ENCODE measurements at regions not wholly inside any gene's neighbourhood (a gene's known extent, or its start where the extent isn't known, plus 50 kb on each side); places are given as distances from the start of the nearest gene placed in this dataset.

DNA sequence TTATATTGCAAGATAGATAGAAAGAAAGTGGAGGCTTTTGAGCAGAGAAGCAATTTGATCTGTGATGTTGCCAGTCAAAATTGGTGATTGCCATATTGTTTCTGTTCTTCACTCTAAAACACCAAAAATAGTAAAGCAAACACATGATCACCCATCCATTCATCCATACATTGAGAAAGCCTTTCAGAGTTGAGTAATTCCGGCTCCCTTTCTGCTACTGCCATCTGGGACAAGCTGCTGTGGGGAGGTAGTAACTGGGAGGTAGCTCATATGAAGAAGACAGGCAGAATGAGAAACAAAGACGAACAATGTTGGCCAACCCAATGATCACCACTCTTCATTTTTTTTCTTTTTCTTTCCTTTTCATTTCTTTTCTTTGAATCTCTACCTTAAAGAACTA, 51.1 kb upstream of the HBS1L start:
- TF ChIP-seq, protein P1, sequence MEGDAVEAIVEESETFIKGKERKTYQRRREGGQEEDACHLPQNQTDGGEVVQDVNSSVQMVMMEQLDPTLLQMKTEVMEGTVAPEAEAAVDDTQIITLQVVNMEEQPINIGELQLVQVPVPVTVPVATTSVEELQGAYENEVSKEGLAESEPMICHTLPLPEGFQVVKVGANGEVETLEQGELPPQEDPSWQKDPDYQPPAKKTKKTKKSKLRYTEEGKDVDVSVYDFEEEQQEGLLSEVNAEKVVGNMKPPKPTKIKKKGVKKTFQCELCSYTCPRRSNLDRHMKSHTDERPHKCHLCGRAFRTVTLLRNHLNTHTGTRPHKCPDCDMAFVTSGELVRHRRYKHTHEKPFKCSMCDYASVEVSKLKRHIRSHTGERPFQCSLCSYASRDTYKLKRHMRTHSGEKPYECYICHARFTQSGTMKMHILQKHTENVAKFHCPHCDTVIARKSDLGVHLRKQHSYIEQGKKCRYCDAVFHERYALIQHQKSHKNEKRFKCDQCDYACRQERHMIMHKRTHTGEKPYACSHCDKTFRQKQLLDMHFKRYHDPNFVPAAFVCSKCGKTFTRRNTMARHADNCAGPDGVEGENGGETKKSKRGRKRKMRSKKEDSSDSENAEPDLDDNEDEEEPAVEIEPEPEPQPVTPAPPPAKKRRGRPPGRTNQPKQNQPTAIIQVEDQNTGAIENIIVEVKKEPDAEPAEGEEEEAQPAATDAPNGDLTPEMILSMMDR (tag by site-specific recombination; IDR thresholded peaks at IDR 0.05): no peak
- TF ChIP-seq, protein P2, sequence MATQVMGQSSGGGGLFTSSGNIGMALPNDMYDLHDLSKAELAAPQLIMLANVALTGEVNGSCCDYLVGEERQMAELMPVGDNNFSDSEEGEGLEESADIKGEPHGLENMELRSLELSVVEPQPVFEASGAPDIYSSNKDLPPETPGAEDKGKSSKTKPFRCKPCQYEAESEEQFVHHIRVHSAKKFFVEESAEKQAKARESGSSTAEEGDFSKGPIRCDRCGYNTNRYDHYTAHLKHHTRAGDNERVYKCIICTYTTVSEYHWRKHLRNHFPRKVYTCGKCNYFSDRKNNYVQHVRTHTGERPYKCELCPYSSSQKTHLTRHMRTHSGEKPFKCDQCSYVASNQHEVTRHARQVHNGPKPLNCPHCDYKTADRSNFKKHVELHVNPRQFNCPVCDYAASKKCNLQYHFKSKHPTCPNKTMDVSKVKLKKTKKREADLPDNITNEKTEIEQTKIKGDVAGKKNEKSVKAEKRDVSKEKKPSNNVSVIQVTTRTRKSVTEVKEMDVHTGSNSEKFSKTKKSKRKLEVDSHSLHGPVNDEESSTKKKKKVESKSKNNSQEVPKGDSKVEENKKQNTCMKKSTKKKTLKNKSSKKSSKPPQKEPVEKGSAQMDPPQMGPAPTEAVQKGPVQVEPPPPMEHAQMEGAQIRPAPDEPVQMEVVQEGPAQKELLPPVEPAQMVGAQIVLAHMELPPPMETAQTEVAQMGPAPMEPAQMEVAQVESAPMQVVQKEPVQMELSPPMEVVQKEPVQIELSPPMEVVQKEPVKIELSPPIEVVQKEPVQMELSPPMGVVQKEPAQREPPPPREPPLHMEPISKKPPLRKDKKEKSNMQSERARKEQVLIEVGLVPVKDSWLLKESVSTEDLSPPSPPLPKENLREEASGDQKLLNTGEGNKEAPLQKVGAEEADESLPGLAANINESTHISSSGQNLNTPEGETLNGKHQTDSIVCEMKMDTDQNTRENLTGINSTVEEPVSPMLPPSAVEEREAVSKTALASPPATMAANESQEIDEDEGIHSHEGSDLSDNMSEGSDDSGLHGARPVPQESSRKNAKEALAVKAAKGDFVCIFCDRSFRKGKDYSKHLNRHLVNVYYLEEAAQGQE (tag by site-specific recombination; IDR thresholded peaks at IDR 0.05): no peak
- no peak for TF ChIP-seq ZNF530 (tag by site-specific recombination; IDR thresholded peaks at IDR 0.05; ENCODE audit: low read depth)
